Activated T-cell treated with anti-CD3 and anti-CD28 coated beads, Interleukin-2, amount 50 U/mL, for 72 hours (primary cell): ENCODE measurements at regions not wholly inside any gene's neighbourhood (a gene's known extent, or its start where the extent isn't known, plus 50 kb on each side); places are given as distances from the start of the nearest gene placed in this dataset.

Experiments
- ATAC-seq, 2 donors: fragments of 150-1000 bp; cut with Tn5 transposase; replicated peaks in 1 of 2; 2 replicates each; pipeline ENCODE4 v1.10.0; 2021; ENCODE audit warnings: moderate library complexity in 2 of 2, mild to moderate bottlenecking in 1 of 2
- DNase-seq, 2 donors: peaks; one replicate each; pipeline ENCODE4 v3.0.0; 2021 to 2022; ENCODE audit warnings: mixed read lengths in 1 of 2
- H3K27ac Mint-ChIP-seq: one replicate; pipeline ENCODE4 v1.8.0; 2022; ENCODE audit warnings: mild to moderate bottlenecking, moderate library complexity, mixed read lengths
- H3K27me3 Mint-ChIP-seq: one replicate; pipeline ENCODE4 v1.8.0; 2022; ENCODE audit warnings: low read depth, mixed read lengths
- H3K36me3 Mint-ChIP-seq, 2 donors: one replicate each; pipeline ENCODE4 v1.8.0; 2022; ENCODE audit warnings: mixed read lengths in 2 of 2, mild to moderate bottlenecking in 1 of 2; ENCODE audit not compliant: insufficient read depth in 2 of 2
- H3K4me1 Mint-ChIP-seq: one replicate; pipeline ENCODE4 v1.8.0; 2022; ENCODE audit warnings: low read depth, mixed read lengths
- H3K4me3 Mint-ChIP-seq, 2 donors: one replicate each; pipeline ENCODE4 v1.8.0; 2022; ENCODE audit warnings: mild to moderate bottlenecking in 2 of 2, mixed read lengths in 2 of 2, moderate library complexity in 2 of 2
- H3K9me3 Mint-ChIP-seq, 2 donors: one replicate each; pipeline ENCODE4 v1.8.0; 2022; ENCODE audit warnings: mixed read lengths in 2 of 2

- H3K4me1 Mint-ChIP-seq, result no peaks in the 10 kb centered on the region
- H3K4me3 Mint-ChIP-seq, result no peak overlapping the region
- no peak for DNase-seq
- no peaks in the 10 kb centered on the region for H3K36me3 Mint-ChIP-seq
- no peaks in the 10 kb centered on the region for H3K9me3 Mint-ChIP-seq
- no peaks in the 10 kb centered on the region for H3K27me3 Mint-ChIP-seq
- no peak overlapping the region for H3K27ac Mint-ChIP-seq
- ATAC-seq, result no peak
These were observed 450.6 kb upstream of the TGFBR2 start for GRCh38 chr3:30155755-30156154.

GRCh38 chr3:30156586-30157498 is 449.6 kb upstream of the TGFBR2 start:
- Mint-ChIP-seq H3K4me3 (no peak overlapping the region), H3K4me1 (no peaks in the 10 kb centered on the region), H3K27ac (no peak overlapping the region), H3K9me3 (no peaks in the 10 kb centered on the region), H3K36me3 (no peaks in the 10 kb centered on the region), H3K27me3 (no peaks in the 10 kb centered on the region)
- DNase-seq, result no peak
- ATAC-seq, result no peak

GRCh38 chr3:30161375-30161774 is 445.0 kb upstream of the TGFBR2 start:
- Mint-ChIP-seq H3K36me3 (peaks cover 0 to 2% of the 10 kb centered on the region in 2 donors), H3K27me3 (no peaks in the 10 kb centered on the region), H3K9me3 (peaks cover 1 to 4% of the 10 kb centered on the region in 2 donors), H3K27ac (no peak overlapping the region), H3K4me1 (no peaks in the 10 kb centered on the region), H3K4me3 (no peak overlapping the region)
- DNase-seq, result no peak
- ATAC-seq, result no peak

GRCh38 chr3:30162579-30162978 is 443.8 kb upstream of the TGFBR2 start:
- H3K4me1 Mint-ChIP-seq, result no peaks in the 10 kb centered on the region
- H3K27me3 Mint-ChIP-seq, result no peaks in the 10 kb centered on the region
- H3K4me3 Mint-ChIP-seq, result no peak overlapping the region
- no peak overlapping the region for H3K27ac Mint-ChIP-seq
- ATAC-seq (no peak), DNase-seq (no peak)
- H3K9me3 Mint-ChIP-seq, result peaks cover 1 to 4% of the 10 kb centered on the region in 2 donors
- H3K36me3 Mint-ChIP-seq, result peaks cover 0 to 2% of the 10 kb centered on the region in 2 donors

GRCh38 chr3:30166535-30166934 is 439.9 kb upstream of the TGFBR2 start:
- ATAC-seq, result no peak
- H3K4me3 Mint-ChIP-seq, result no peak overlapping the region
- DNase-seq, result no peak
- H3K36me3 Mint-ChIP-seq, result peaks cover 0 to 2% of the 10 kb centered on the region in 2 donors
- H3K9me3 Mint-ChIP-seq, result peaks cover 1 to 4% of the 10 kb centered on the region in 2 donors
- H3K4me1 Mint-ChIP-seq, result no peaks in the 10 kb centered on the region
- no peak overlapping the region for H3K27ac Mint-ChIP-seq
- H3K27me3 Mint-ChIP-seq, result no peaks in the 10 kb centered on the region

GRCh38 chr3:30167541-30168011 is 438.8 kb upstream of the TGFBR2 start:
- Mint-ChIP-seq H3K4me3 (no peak overlapping the region), H3K36me3 (peaks cover 0 to 2% of the 10 kb centered on the region in 2 donors), H3K4me1 (no peaks in the 10 kb centered on the region), H3K27me3 (no peaks in the 10 kb centered on the region), H3K27ac (no peak overlapping the region), H3K9me3 (peaks cover 1 to 4% of the 10 kb centered on the region in 2 donors)
- ATAC-seq (no peak), DNase-seq (no peak)

- H3K27me3 Mint-ChIP-seq, result no peaks in the 10 kb centered on the region
- H3K9me3 Mint-ChIP-seq, result peaks cover 1 to 2% of the 10 kb centered on the region in 2 donors
- ATAC-seq (no peak), DNase-seq (no peak)
- no peak overlapping the region for H3K4me3 Mint-ChIP-seq
- H3K27ac Mint-ChIP-seq, result no peak overlapping the region
- H3K4me1 Mint-ChIP-seq, result no peaks in the 10 kb centered on the region
- H3K36me3 Mint-ChIP-seq, result peaks cover 0 to 2% of the 10 kb centered on the region in 2 donors
These were observed 436.9 kb upstream of the TGFBR2 start for GRCh38 chr3:30169487-30169886.

GRCh38 chr3:30170681-30171438 is 435.5 kb upstream of the TGFBR2 start:
- Mint-ChIP-seq H3K4me1 (no peaks in the 10 kb centered on the region), H3K27me3 (no peaks in the 10 kb centered on the region), H3K36me3 (peaks cover 0 to 2% of the 10 kb centered on the region in 2 donors), H3K4me3 (no peak overlapping the region), H3K9me3 (peaks cover 1 to 2% of the 10 kb centered on the region in 2 donors), H3K27ac (no peak overlapping the region)
- no peak for DNase-seq
- no peak for ATAC-seq

GRCh38 chr3:30174357-30174756 is 432.0 kb upstream of the TGFBR2 start:
- Mint-ChIP-seq H3K9me3 (no peaks in the 10 kb centered on the region), H3K36me3 (no peaks in the 10 kb centered on the region), H3K27ac (no peak overlapping the region), H3K27me3 (no peaks in the 10 kb centered on the region), H3K4me1 (no peaks in the 10 kb centered on the region), H3K4me3 (no peak overlapping the region)
- DNase-seq, result no peak
- no peak for ATAC-seq

GRCh38 chr3:30180310-30181177 is 425.9 kb upstream of the TGFBR2 start:
- H3K27ac Mint-ChIP-seq, result no peak overlapping the region
- no peak overlapping the region for H3K4me3 Mint-ChIP-seq
- no peaks in the 10 kb centered on the region for H3K9me3 Mint-ChIP-seq
- no peaks in the 10 kb centered on the region for H3K27me3 Mint-ChIP-seq
- ATAC-seq, result no peak
- no peaks in the 10 kb centered on the region for H3K36me3 Mint-ChIP-seq
- H3K4me1 Mint-ChIP-seq, result no peaks in the 10 kb centered on the region
- no peak for DNase-seq

GRCh38 chr3:30181178-30181465 is 425.3 kb upstream of the TGFBR2 start:
- ATAC-seq (no peak), DNase-seq (no peak)
- no peak overlapping the region for H3K4me3 Mint-ChIP-seq
- H3K27ac Mint-ChIP-seq, result no peak overlapping the region
- no peaks in the 10 kb centered on the region for H3K27me3 Mint-ChIP-seq
- no peaks in the 10 kb centered on the region for H3K9me3 Mint-ChIP-seq
- no peaks in the 10 kb centered on the region for H3K4me1 Mint-ChIP-seq
- H3K36me3 Mint-ChIP-seq, result no peaks in the 10 kb centered on the region

GRCh38 chr3:30181581-30181980 is 424.8 kb upstream of the TGFBR2 start:
- no peak overlapping the region for H3K27ac Mint-ChIP-seq
- no peaks in the 10 kb centered on the region for H3K27me3 Mint-ChIP-seq
- H3K4me1 Mint-ChIP-seq, result no peaks in the 10 kb centered on the region
- H3K36me3 Mint-ChIP-seq, result no peaks in the 10 kb centered on the region
- ATAC-seq (no peak), DNase-seq (no peak)
- no peaks in the 10 kb centered on the region for H3K9me3 Mint-ChIP-seq
- H3K4me3 Mint-ChIP-seq, result no peak overlapping the region

DNA sequence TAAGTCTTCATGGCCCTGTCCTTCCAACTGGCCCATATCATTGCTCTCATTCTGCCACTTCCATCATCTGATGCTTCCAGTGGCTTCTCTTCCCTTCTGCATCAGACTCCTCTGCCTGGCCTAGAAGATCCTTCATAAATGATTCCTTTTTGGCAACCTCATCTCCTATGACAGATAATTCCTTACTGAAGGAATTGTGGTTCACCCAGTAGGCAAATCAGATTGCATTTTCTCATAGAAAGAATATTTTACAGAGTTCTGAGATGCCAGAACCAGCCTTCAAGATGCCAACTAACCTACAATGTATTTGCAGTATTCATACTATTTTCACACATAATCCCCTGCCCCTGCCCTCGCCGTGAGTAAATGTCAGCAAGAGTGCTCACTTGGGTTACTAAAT is 423.0 kb upstream of the TGFBR2 start:
- no peaks in the 10 kb centered on the region for H3K27me3 Mint-ChIP-seq
- H3K9me3 Mint-ChIP-seq, result no peaks in the 10 kb centered on the region
- no peak for ATAC-seq
- H3K4me3 Mint-ChIP-seq, result no peak overlapping the region
- no peak for DNase-seq
- no peaks in the 10 kb centered on the region for H3K4me1 Mint-ChIP-seq
- H3K27ac Mint-ChIP-seq, result no peak overlapping the region
- H3K36me3 Mint-ChIP-seq, result no peaks in the 10 kb centered on the region
